SK-N-SH (cell line): ENCODE measurements at regions not wholly inside any gene's neighbourhood (a gene's known extent, or its start where the extent isn't known, plus 50 kb on each side); places are given as distances from the start of the nearest gene placed in this dataset.

ENCODE experiments used
- CTCF ChIA-PET: fragments of 300-600, 350-600 bp; formaldehyde crosslinking; extraction: SDS; loops from one replicate; lab custom pipeline; 2021; lab: Yijun Ruan, JAX
- POLR2A ChIA-PET: fragments of 350-600 bp; sonication (Branson Sonifier 250); formaldehyde crosslinking; extraction: SDS; loops from one replicate; lab custom pipeline; 2020; ENCODE audit warnings: antibody characterized with exemption, inconsistent platforms; lab: Yijun Ruan, JAX
- DNase-seq: peaks from one replicate; pipeline ENCODE4 v3.0.0; 2012
- H2AFZ ChIP-seq: fragments of 200-600 bp; sonication (generic); 2 replicates; pipeline ENCODE4 v1.8.1; 2016; ENCODE audit warnings: antibody characterized with exemption, mild to moderate bottlenecking, low read depth
- H3F3A ChIP-seq: fragments of 200-600 bp; sonication (generic); replicated peaks from 2 replicates; pipeline ENCODE3; 2016; ENCODE audit warnings: antibody characterized with exemption, mild to moderate bottlenecking; ENCODE audit not compliant: insufficient read depth
- H3K27ac ChIP-seq, 2 experiments: fragments of 200-500 bp in 1 of 2; fragments of 200-600 bp in 1 of 2; sonication (Bioruptor generic) in 1 of 2; sonication (generic), shearing (Covaris generic) in 1 of 2; 2 replicates each; pipeline versions ENCODE4 v1.5.1 to v1.6.1; 2014 to 2016; ENCODE audit warnings: low read depth in 2 of 2, inconsistent platforms in 1 of 2, low read length in 1 of 2, mild to moderate bottlenecking in 1 of 2, mixed read lengths in 1 of 2
- H3K27me3 ChIP-seq: fragments of 200-600 bp; sonication (generic), shearing (Covaris generic); 2 replicates; pipeline ENCODE4 v1.6.1; 2016; ENCODE audit warnings: mixed run types; ENCODE audit not compliant: insufficient read depth
- H3K36me3 ChIP-seq, 2 experiments: fragments of 200-500 bp in 1 of 2; fragments of 200-600 bp in 1 of 2; sonication (Bioruptor generic) in 1 of 2; sonication (generic) in 1 of 2; replicated peaks in 1 of 2; 2 replicates each; pipeline versions ENCODE3 to v1.5.1; 2014 to 2016; ENCODE audit warnings: low read length in 1 of 2, mild to moderate bottlenecking in 1 of 2; ENCODE audit not compliant: insufficient read depth in 2 of 2, control insufficient read depth in 1 of 2
- H3K4me1 ChIP-seq, 2 experiments: fragments of 200-500 bp in 1 of 2; fragments of 200-600 bp in 1 of 2; sonication (Bioruptor generic) in 1 of 2; sonication (generic), shearing (Covaris generic) in 1 of 2; 2 replicates each; pipeline versions ENCODE4 v1.5.1 to v1.6.1; 2014 to 2016; ENCODE audit warnings: low read depth in 1 of 2, low read length in 1 of 2, mixed run types in 1 of 2; ENCODE audit not compliant: insufficient read depth in 2 of 2, control insufficient read depth in 1 of 2
- H3K4me2 ChIP-seq: fragments of 200-600 bp; sonication (generic), shearing (Covaris generic); 2 replicates; pipeline ENCODE4 v1.6.1; 2017; ENCODE audit warnings: mixed run types
- H3K4me3 ChIP-seq, 2 experiments: fragments of 200-500 bp in 1 of 2; fragments of 200-600 bp in 1 of 2; sonication (Bioruptor generic) in 1 of 2; sonication (generic), shearing (Covaris generic) in 1 of 2; 2 replicates each; pipeline versions ENCODE4 v1.5.1 to v1.8.1; 2014 to 2016; ENCODE audit warnings: low read depth in 2 of 2, inconsistent platforms in 1 of 2, low read length in 1 of 2, mild to moderate bottlenecking in 1 of 2, mixed read lengths in 1 of 2, moderate library complexity in 1 of 2
- H3K79me2 ChIP-seq: fragments of 200-600 bp; sonication (generic); 2 replicates; pipeline ENCODE4 v1.8.1; 2017; ENCODE audit warnings: mild to moderate bottlenecking; ENCODE audit not compliant: insufficient read depth
- H3K9ac ChIP-seq: fragments of 200-600 bp; sonication (generic); 2 replicates; pipeline ENCODE4 v1.6.1; 2017; ENCODE audit warnings: mixed run types
- H3K9me2 ChIP-seq: fragments of 200-600 bp; sonication (generic); 2 replicates; pipeline ENCODE4 v1.6.1; 2017; ENCODE audit warnings: mixed run types
- H3K9me3 ChIP-seq: fragments of 200-600 bp; sonication (generic); 2 replicates; pipeline ENCODE4 v1.6.1; 2017; ENCODE audit warnings: mixed run types, mild to moderate bottlenecking, moderate library complexity
- H4K20me1 ChIP-seq: fragments of 200-600 bp; sonication (generic); 2 replicates; pipeline ENCODE4 v1.6.1; 2017; ENCODE audit warnings: mild to moderate bottlenecking, mixed run types; ENCODE audit not compliant: insufficient read depth
- CTCF ChIP-seq: fragments of 200-600 bp; sonication (generic); IDR thresholded peaks from 2 replicates; pipeline ENCODE4 v1.6.1; 2017; ENCODE audit warnings: antibody characterized with exemption, mild to moderate bottlenecking, moderate library complexity
- ELF1 ChIP-seq: IDR thresholded peaks from 2 replicates; pipeline ENCODE4 v1.4.0; 2012
- EZH2phosphoT487 ChIP-seq: fragments of 200-600 bp; sonication (generic); IDR thresholded peaks from 2 replicates; pipeline ENCODE4 v1.6.1; 2017; ENCODE audit warnings: low read depth, mixed run types, mild to moderate bottlenecking, antibody characterized with exemption, moderate library complexity, borderline replicate concordance
- FOSL2 ChIP-seq: IDR thresholded peaks from 2 replicates; pipeline ENCODE4 v1.4.0; 2012; ENCODE audit warnings: low read depth, mild to moderate bottlenecking, moderate library complexity, borderline replicate concordance
- JUND ChIP-seq: IDR thresholded peaks from 2 replicates; pipeline ENCODE4 v1.4.0; 2012
- MAX ChIP-seq: IDR thresholded peaks from 2 replicates; pipeline ENCODE4 v1.4.0; 2012; ENCODE audit warnings: low read depth
- MEF2A ChIP-seq: IDR thresholded peaks from 2 replicates; pipeline ENCODE4 v1.4.0; 2012; ENCODE audit warnings: low read depth, borderline replicate concordance
- RXRA ChIP-seq: IDR thresholded peaks from 2 replicates; pipeline ENCODE4 v1.4.0; 2012; ENCODE audit warnings: low read depth, mild to moderate bottlenecking, borderline replicate concordance
- WGBS: methylation state at CpG from one replicate; pipeline ENCODE4 v1.1.6; 2017; ENCODE audit warnings: low lambda C conversion rate; 5-methylcytosine and 5-hydroxymethylcytosine counted together
- TF ChIP-seq, protein P1 (sequence below): IDR thresholded peaks from 2 replicates; pipeline ENCODE4 v1.4.0; 2012; ENCODE audit warnings: low read depth, borderline replicate concordance

DNA sequence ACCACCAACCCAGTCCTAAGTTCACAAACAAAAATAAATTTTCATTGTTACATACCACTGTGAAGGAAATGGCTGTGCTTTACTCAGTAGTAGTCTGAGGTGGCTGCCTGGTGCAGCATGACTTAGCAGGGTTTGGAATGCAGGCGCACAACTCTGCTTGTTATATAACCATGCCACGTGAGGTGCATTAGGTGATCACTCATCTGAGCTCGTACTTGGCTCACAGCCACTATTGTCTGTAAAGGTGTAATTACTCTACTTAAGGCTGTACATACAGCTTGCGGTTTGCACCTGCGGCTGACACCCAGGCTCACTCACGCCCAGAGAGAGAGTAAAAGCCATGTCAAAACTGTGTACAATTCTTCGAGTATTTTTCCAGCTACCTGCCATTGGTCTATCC lies 599.4 kb downstream of the LTN1 start (continued):
- TF ChIP-seq CTCF = no peak
- no peak for TF ChIP-seq MEF2A
- no peak for TF ChIP-seq MAX

DNA sequence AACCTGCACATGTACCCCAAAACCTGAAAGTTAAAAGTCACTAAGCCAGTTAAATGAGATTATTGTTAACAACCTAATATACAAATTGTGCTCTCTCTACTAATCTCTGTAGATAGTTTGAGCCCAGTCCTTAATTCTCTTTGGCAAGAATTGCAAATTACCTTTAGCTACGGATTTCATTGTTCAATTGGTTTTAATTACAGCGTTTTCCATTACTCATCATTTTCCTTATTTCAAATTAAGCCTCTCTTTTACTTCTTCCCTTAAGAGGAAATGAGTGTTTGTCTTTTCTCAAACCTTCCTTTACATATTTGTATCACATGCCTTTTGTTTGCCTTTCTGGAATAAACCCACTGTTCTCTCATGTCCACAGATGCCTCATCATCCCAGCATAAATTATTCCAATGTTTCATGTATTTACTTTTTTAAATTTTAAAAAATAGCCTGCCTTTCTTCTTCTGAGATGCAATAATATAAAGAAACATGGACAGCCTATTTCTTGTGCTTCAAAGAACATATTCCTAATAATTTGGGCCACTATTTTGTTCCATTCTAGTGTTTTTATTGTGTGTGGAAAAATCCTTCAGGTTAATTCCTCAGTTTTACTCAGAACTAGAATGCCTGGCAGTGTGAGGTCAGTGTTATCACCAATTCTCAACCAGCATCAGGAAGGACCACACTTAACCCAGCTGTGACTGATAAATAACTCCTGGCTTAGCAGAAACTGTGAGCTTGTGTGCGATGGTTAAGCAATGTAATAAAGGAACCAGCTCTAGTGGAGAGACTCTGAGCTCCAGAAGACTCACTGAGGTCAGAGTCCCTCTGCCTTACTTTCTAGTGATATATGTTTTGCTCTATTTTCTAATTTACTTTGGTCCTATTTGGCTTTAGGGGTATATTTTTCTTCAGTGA lies 600.5 kb downstream of the LTN1 start:
- 72% methylated on average over 3 of the region's 3 CpGs for WGBS
- TF ChIP-seq MEF2A (no peak), RXRA (no peak), EZH2phosphoT487 (no peak), FOSL2 (no peak), JUND (no peak), ELF1 (no peak), CTCF (no peak)
- TF ChIP-seq, protein P1, sequence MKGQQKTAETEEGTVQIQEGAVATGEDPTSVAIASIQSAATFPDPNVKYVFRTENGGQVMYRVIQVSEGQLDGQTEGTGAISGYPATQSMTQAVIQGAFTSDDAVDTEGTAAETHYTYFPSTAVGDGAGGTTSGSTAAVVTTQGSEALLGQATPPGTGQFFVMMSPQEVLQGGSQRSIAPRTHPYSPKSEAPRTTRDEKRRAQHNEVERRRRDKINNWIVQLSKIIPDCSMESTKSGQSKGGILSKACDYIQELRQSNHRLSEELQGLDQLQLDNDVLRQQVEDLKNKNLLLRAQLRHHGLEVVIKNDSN = no peak
- Histone ChIP-seq H3K27ac (no peak overlapping the region), H3K9me3 (no peaks in the 10 kb centered on the region), H3K36me3 (no peaks in the 10 kb centered on the region), H2AFZ (no peak overlapping the region), H3K9me2 (no peaks in the 10 kb centered on the region), H3K79me2 (no peaks in the 10 kb centered on the region), H3K9ac (no peak overlapping the region), H3F3A (no peaks in the 10 kb centered on the region), H3K4me2 (no peak overlapping the region), H4K20me1 (no peaks in the 10 kb centered on the region), H3K4me1 (no peaks in the 10 kb centered on the region), H3K4me3 (no peak overlapping the region), H3K27me3 (no peaks in the 10 kb centered on the region)
- no peak for DNase-seq
- CTCF ChIA-PET = interaction anchor here (1.3 kb wide), 1 partner anchor 353 kb away, joined by 3 read pairs; no protein-coding TSS in a partner anchor
- POLR2A ChIA-PET = no interaction called here
